Parathyroid adenoma (tissue), 2 donors: ENCODE measurements at regions not wholly inside any gene's neighbourhood (a gene's known extent, or its start where the extent isn't known, plus 50 kb on each side); places are given as distances from the start of the nearest gene placed in this dataset.

Experiments used
- H2AFZ ChIP-seq: fragments of 300-600 bp; sonication (generic); one replicate; pipeline ENCODE4 v1.7.0; 2017; ENCODE audit warnings: antibody characterized with exemption, mild to moderate bottlenecking
- H3K27ac ChIP-seq: fragments of 300-600 bp; sonication (generic); one replicate; pipeline ENCODE4 v1.7.0; 2017
- H3K27me3 ChIP-seq: fragments of 300-600 bp; sonication (generic); one replicate; pipeline ENCODE4 v1.7.0; 2017; ENCODE audit warnings: low read length; ENCODE audit not compliant: control insufficient read depth, insufficient read depth
- H3K36me3 ChIP-seq: fragments of 300-600 bp; sonication (generic); one replicate; pipeline ENCODE4 v1.7.0; 2017; ENCODE audit warnings: low read length; ENCODE audit not compliant: control insufficient read depth, insufficient read depth
- H3K4me1 ChIP-seq: fragments of 300-600 bp; sonication (generic); one replicate; pipeline ENCODE4 v1.7.0; 2017; ENCODE audit warnings: control low read depth
- H3K4me2 ChIP-seq: fragments of 300-600 bp; sonication (generic); one replicate; pipeline ENCODE4 v1.7.0; 2017; ENCODE audit warnings: low read length
- H3K4me3 ChIP-seq: fragments of 300-600 bp; sonication (generic); one replicate; pipeline ENCODE4 v1.7.0; 2017; ENCODE audit warnings: low read depth, low read length
- H3K79me2 ChIP-seq: fragments of 300-600 bp; sonication (generic); one replicate; pipeline ENCODE4 v1.7.0; 2017; ENCODE audit warnings: control low read depth
- H3K9ac ChIP-seq: fragments of 300-600 bp; sonication (generic); one replicate; pipeline ENCODE4 v1.7.0; 2017; ENCODE audit warnings: mild to moderate bottlenecking
- H3K9me3 ChIP-seq: fragments of 300-600 bp; sonication (generic); one replicate; pipeline ENCODE4 v1.7.0; 2017; ENCODE audit warnings: low read length; ENCODE audit not compliant: control insufficient read depth
- TF ChIP-seq, protein P1 (sequence below): fragments of 300-600 bp; sonication (generic); IDR thresholded peaks from one replicate; pipeline ENCODE4 v1.7.0; 2017; ENCODE audit warnings: antibody characterized with exemption, mild to moderate bottlenecking
- donor health status: primary hyperparathyroidism.

DNA sequence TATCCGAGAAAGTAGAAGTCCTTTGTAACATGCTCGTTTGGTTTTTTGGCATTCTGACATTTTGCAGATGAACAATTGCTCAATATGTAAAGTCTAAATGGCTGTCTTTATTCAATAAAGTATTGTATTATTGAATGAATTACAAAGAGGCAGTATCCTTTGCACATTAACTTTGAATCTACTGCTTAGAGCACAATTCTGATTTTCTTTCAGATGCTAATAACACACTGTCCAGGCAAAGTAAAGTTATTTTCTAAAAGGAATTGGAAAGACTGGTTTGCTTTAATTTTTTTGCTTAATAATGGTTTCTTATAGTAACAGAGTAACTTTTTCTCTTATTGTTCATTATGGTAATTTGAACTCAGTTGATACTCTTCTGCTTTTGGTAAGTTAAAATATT is 494.8 kb downstream of the RWDD3 start:
- no peak overlapping the region for H3K4me3 ChIP-seq
- H3K4me2 ChIP-seq: no peak overlapping the region

GRCh38 chr1:95730986-95731385 is 497.0 kb downstream of the RWDD3 start:
- H3K27me3 ChIP-seq: no peaks in the 10 kb centered on the region
- TF ChIP-seq, protein P1, sequence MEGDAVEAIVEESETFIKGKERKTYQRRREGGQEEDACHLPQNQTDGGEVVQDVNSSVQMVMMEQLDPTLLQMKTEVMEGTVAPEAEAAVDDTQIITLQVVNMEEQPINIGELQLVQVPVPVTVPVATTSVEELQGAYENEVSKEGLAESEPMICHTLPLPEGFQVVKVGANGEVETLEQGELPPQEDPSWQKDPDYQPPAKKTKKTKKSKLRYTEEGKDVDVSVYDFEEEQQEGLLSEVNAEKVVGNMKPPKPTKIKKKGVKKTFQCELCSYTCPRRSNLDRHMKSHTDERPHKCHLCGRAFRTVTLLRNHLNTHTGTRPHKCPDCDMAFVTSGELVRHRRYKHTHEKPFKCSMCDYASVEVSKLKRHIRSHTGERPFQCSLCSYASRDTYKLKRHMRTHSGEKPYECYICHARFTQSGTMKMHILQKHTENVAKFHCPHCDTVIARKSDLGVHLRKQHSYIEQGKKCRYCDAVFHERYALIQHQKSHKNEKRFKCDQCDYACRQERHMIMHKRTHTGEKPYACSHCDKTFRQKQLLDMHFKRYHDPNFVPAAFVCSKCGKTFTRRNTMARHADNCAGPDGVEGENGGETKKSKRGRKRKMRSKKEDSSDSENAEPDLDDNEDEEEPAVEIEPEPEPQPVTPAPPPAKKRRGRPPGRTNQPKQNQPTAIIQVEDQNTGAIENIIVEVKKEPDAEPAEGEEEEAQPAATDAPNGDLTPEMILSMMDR: no peak
- no peaks in the 10 kb centered on the region for H3K79me2 ChIP-seq
- H3K4me1 ChIP-seq: no peaks in the 10 kb centered on the region
- H2AFZ ChIP-seq: no peak overlapping the region
- no peak overlapping the region for H3K27ac ChIP-seq
- H3K9ac ChIP-seq: no peak overlapping the region
- no peak overlapping the region for H3K4me2 ChIP-seq
- no peaks in the 10 kb centered on the region for H3K9me3 ChIP-seq
- H3K36me3 ChIP-seq: no peaks in the 10 kb centered on the region
- no peak overlapping the region for H3K4me3 ChIP-seq

More for the DNA sequence above, 494.8 kb downstream of the RWDD3 start:
- H3K4me1 ChIP-seq: no peaks in the 10 kb centered on the region
- no peaks in the 10 kb centered on the region for H3K79me2 ChIP-seq
- no peaks in the 10 kb centered on the region for H3K36me3 ChIP-seq
- no peak overlapping the region for H3K27ac ChIP-seq
- no peaks in the 10 kb centered on the region for H3K9me3 ChIP-seq
- no peak overlapping the region for H3K9ac ChIP-seq
- TF ChIP-seq, protein P1: no peak
- H3K27me3 ChIP-seq: no peaks in the 10 kb centered on the region
- no peak overlapping the region for H2AFZ ChIP-seq

- Histone ChIP-seq H3K4me1 (no peaks in the 10 kb centered on the region), H2AFZ (no peak overlapping the region), H3K9ac (no peak overlapping the region), H3K27me3 (no peaks in the 10 kb centered on the region), H3K4me3 (no peak overlapping the region), H3K4me2 (no peak overlapping the region), H3K79me2 (no peaks in the 10 kb centered on the region), H3K9me3 (no peaks in the 10 kb centered on the region), H3K27ac (no peak overlapping the region), H3K36me3 (no peaks in the 10 kb centered on the region)
- TF ChIP-seq, protein P1: no peak
Measured at GRCh38 chr1:95731466-95731865, 497.5 kb downstream of the RWDD3 start.

DNA sequence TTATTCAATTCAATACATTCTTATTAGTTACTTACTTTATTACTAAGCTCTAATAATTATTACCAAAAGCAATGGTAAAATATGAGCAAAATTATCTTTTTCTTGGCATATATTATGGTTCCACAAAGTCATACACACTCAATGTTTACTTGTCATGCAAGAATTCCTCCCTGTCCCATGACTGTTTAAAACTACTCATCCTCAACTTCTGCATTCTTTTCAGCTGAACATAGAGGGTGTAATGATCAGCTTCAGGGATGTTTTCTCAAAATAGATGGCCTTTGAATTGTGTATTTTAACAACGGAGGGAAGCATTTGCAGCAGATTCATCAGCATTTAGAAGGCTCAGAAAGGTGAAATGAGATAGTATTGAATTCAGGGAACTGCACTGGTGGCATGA is 499.0 kb downstream of the RWDD3 start:
- TF ChIP-seq, protein P1: no peak
- no peaks in the 10 kb centered on the region for H3K36me3 ChIP-seq
- no peaks in the 10 kb centered on the region for H3K27me3 ChIP-seq
- H3K4me2 ChIP-seq: no peak overlapping the region
- H2AFZ ChIP-seq: no peak overlapping the region
- H3K9ac ChIP-seq: no peak overlapping the region
- H3K9me3 ChIP-seq: no peaks in the 10 kb centered on the region
- H3K4me3 ChIP-seq: no peak overlapping the region
- H3K79me2 ChIP-seq: no peaks in the 10 kb centered on the region
- no peak overlapping the region for H3K27ac ChIP-seq
- no peaks in the 10 kb centered on the region for H3K4me1 ChIP-seq

DNA sequence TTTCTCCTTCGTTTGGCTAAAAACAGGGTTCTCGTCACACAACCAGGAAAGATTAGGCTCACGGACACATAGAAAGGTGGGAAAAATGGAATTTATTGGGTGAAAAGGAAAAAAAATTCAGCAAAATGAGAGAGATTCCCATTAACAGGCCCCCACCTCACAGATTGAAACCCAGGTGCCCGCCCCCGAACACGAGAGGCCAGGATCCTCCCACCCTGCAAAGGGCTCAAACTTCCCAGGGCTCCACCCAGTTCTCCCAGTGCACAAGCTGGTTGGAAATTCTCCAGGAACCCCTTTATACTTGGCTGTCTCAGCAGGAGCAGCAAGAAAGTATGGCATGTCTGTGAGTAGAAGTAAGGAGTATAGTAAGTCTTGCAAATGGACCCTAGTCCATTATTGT is 499.7 kb downstream of the RWDD3 start:
- H3K79me2 ChIP-seq: no peaks in the 10 kb centered on the region
- TF ChIP-seq, protein P1: no peak
- no peaks in the 10 kb centered on the region for H3K9me3 ChIP-seq
- no peak overlapping the region for H3K4me2 ChIP-seq
- no peak overlapping the region for H2AFZ ChIP-seq
- no peaks in the 10 kb centered on the region for H3K27me3 ChIP-seq
- H3K4me3 ChIP-seq: no peak overlapping the region
- H3K27ac ChIP-seq: no peak overlapping the region
- no peaks in the 10 kb centered on the region for H3K36me3 ChIP-seq
- H3K9ac ChIP-seq: no peak overlapping the region
- no peaks in the 10 kb centered on the region for H3K4me1 ChIP-seq
